GM12873 (cell line): ENCODE measurements at regions not wholly inside any gene's neighbourhood (a gene's known extent, or its start where the extent isn't known, plus 50 kb on each side); places are given as distances from the start of the nearest gene placed in this dataset.

Experiments used
- CTCF ChIP-seq: IDR thresholded peaks from 2 replicates; pipeline ENCODE4 v1.5.1; 2012; ENCODE audit warnings: low read depth, mild to moderate bottlenecking, moderate library complexity, low read length, control low read depth; ENCODE audit not compliant: insufficient read depth; ENCODE audit errors: missing control alignments

DNA sequence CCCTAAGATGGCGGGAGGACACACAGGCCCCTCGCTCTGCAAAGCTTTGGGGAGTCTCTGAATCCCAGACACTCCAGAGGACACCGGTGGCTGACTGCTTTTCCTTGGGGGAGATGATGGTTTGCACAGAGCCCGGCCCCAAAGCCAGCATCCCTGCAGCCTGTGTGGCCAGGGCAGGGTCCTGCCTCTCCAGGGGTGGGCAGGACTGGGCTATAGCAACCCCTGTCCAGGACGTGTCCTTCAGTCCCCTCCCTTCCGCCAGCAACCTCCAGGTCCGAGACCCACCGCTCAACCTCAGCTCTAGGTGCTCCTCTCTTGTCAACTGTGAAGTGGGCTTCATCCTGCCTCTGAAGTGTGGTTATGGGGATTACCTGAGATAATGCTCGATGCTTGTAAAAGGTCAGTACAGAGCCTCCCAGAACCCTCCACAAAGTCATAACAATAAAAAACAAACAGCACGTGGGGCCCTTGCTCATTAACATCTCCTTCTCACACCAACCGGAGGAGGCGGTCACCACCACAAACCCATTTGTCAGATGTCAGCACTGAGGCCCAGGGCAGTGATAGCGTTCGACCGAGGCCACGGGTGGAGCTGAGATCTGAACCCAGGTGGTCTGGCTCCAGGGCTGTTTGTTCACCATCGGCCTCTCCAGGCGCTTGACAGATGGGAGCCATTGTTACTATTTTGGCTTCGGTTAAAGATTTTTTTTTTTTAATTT lies 304.8 kb downstream of the IRF8 start:
- TF ChIP-seq CTCF: no peak

GRCh38 chr16:86205521-86206245 lies 304.6 kb upstream of the FOXF1 start:
- no peak for TF ChIP-seq CTCF

DNA sequence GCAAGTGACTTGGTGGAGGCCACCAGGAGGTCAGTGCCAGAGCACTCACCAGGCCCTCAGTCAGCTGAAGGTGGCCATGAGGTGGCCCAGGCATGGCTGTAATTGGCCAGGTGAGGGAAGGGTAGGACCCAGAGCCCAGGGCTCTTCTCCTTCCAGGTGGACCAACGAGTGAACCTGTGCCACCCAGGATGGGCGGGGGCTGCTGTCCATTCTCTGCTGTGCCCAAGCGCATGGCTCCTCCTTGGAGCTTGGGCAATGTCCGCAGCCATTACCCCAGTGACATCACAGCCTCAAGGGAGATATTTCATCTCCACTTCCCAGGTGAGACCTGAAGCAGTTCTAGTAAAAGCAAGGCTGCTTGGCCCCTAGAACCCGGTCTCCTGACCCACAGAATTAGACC lies 303.0 kb upstream of the FOXF1 start:
- no peak for TF ChIP-seq CTCF

GRCh38 chr16:86209202-86209601 lies 301.1 kb upstream of the FOXF1 start:
- no peak for TF ChIP-seq CTCF

- no peak for TF ChIP-seq CTCF
These were observed 299.7 kb upstream of the FOXF1 start for GRCh38 chr16:86210403-86211193.

DNA sequence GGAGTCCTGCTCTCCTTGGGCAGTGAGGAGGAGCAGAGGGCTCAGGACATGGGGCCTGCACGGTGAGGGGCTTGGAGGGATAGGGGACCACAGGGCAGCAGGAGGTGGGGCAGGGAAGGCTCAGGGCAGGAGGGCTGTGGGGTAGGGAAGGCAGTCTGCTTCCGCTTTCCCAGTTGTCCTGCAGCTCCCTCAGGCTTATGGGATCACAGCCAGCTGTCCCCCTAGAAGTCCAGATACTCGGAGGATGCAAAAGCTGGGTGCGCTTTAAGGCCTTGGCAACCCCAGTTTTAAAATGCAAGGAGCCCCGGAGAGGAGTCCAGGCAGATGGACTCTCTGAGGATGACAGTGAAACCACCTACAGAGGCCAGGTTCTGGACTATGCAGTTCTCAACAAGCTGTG lies 299.1 kb upstream of the FOXF1 start:
- TF ChIP-seq CTCF: no peak

DNA sequence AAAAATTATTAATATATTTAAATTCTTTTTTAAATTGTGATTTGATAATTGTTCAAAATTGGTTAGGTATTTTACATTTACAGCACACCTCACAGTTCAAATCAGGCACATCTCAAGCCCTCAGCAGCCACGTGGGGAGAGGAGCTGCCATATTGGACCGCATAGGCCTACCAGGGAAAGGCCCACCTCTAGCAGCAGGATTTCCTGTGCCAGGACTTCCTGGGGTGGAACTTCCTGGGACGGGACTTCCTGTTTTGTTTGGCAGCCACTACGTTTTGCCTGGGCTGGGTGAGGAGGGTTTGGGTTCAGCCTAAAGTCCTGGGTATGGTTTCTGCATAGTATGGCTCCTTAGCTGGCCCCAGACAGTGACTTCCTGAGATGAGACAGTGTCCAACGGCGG lies 298.5 kb upstream of the FOXF1 start:
- no peak for TF ChIP-seq CTCF
